Kidney tubule cell (primary cell): ENCODE measurements at regions not wholly inside any gene's neighbourhood (a gene's known extent, or its start where the extent isn't known, plus 50 kb on each side); places are given as distances from the start of the nearest gene placed in this dataset.
"Not testable (repeated sequence)": the region's sequence is repeated elsewhere in the genome, so short reads cannot be mapped to it uniquely, and the experiment has no call there.

Source experiments
- DNase-seq: peaks from one replicate; pipeline ENCODE4 v3.0.0-alpha.2; 2018; ENCODE audit warnings: low spot score

DNA sequence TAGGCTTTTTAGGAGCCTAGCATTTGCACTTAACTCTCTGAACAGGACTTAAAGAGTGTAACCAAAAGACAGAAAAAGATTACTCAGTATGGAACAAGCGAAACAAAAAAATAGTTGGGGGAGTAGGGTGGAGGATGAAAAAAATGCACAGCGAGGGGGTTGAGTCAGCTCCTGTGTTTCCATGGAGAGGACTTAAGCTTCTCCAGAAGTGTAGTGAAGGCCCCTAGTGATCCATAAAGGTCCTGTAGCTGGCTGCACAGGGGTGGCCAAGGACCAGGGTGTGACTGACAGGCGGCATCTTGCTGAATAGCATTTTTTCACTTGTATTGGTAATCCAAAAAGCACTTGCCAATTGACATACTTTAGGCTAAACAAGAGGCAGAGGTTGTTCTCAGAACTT is 533.9 kb downstream of the RFPL4B start:
- no peak for DNase-seq

DNA sequence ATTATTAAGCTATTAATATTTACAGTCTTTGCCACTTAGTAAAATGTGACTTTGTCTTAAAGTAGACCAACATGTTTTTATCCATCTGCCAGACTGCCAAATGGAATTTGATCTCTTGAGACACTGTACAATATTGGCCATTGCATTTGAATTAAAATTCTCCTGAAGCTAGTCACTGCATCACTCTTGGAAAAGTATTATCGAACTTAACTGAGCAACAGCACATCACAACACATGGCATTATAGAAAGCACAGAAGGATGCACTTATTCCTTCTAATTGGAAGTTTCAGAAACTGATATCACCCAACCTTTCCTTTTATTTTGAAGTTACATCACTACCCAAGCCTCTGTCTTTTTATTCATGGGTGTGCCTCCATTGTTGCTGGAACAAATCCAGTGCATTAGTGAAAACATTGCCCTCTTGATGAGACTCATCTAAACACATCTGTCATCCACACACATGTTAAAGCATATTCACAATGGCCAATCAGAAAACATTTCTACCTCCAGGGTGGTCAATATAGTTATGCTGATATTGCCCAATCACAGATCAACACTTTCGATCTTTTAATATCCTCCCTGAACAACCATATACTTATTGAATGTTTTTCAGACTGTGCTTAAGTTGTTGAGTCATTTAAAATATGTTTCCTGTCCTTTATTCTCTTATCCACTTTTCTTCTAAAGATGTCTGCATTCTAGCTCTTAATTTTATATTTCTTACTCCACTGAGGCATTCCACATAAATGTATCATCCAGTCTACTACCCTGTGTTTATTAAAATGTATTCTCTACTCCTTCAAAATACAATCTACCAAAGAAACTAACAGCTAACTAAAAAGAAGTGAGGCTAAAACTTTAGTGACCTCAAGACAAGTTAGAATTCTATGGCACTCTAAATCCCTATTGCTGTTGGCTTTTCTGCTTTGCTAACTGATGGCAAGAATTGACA is 535.0 kb downstream of the RFPL4B start:
- DNase-seq, result no peak

DNA sequence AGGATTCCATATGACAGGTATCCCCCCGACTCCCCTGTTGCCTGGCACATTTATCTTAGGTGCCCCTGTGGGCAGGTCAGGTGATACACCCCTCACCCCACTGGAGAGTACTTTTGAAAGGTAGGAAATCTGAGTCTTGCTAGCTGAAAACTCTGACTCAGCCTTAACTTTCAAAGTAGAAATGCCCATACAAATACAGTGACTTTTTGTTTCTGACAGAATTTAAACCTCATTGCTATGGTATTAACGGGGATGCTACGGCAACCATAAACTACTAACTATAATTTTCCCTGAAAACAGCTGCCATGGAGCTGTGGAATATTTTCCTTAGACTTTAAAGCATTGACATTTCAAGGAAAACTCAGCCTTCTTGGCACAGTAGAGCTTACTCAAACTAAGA is 536.0 kb downstream of the RFPL4B start:
- DNase-seq, result no peak

DNA sequence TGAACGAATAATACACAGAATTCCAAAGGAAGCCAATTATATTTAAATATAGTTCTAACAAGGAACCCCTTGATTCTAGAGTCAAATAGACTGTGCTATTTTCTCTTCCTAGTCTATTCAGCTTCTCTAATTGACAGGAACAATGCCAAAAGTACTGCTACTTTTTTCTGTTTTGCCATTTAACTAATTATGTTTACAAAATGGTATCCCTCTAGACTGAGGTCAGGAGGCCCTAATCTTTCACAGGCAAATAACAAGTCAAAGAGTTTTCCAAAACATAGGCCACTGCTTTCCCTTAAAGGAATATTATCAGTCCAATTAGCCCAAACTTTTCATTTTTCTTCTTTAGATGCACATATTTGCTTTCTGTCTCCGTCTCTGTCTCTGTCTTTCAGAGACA is 539.3 kb downstream of the RFPL4B start:
- DNase-seq, result no peak

DNA sequence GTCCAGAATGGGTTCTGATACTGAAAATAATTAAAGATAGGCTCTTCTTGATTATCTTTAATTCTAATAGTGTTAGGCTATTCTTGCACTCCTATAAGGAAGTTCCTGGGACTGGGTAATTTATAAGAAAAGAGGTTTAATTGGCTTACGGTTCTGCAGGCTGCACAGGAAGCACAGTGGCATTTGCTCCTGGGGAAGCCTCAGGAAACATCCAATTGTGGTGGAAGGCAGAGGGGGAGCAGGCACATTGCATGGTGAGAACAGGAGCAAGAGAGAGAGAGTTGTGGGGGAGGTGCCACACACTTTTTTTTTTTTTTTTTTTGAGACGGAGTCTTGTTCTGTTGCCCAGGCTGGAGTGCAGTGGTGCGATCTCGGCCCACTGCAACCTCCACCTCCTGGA is 540.3 kb downstream of the RFPL4B start:
- DNase-seq, result not testable (repeated sequence)

DNA sequence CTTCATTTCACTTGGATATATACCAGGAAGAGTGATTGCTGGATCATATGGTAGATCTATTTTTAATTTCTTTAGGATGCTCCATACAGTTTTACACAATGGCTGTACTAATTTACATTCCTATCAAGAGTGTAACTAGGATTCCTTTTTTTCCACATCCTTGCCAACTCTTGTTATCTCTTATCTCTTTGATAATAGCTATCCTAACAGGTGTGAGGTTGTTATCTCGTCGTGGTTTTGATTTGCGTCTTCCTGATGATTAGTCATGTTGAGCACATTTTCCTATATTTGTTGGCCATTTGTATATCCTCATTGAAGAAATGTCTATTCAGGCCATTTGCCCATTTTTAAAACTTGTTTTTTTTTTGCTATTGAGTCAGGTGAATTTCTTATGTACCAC is 552.4 kb downstream of the RFPL4B start:
- no peak for DNase-seq

DNA sequence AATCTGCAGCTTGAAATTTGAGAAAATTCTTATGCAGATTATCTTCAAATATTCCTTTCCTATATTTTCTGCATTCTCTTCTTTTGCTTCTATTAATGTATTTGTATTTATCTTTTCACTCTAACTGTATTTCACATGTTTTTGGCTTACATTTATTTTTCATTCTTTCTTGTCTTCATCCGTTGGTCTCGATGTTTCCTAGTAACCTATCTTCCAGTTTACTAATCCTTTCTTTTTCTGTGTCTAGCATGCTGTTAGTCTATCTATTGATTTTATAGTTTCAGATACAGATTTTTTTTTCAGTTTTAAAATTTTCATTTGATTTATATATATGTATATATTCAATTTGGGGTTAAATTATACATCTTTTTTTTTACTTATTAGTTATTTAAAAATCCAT is 556.2 kb downstream of the RFPL4B start:
- no peak for DNase-seq

DNA sequence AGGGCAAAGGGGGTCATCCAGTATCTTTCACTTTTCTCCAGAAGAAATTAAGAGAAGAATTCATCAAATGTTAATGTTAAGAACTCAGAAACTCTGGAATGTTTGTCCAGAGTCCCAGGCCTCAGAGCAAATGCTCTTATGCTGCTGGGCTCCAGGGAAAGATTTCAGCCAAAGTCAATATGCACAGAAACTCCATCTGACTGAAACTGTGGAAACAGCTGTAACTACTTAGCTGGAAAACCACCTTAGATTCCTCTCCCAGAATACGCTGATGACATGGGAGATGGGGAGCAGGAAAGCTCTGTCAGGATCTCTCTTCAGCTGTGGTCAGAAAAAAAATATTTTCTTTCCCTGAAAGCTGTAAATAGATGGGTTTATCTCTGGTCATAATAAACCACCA is 559.6 kb downstream of the RFPL4B start:
- no peak for DNase-seq

DNA sequence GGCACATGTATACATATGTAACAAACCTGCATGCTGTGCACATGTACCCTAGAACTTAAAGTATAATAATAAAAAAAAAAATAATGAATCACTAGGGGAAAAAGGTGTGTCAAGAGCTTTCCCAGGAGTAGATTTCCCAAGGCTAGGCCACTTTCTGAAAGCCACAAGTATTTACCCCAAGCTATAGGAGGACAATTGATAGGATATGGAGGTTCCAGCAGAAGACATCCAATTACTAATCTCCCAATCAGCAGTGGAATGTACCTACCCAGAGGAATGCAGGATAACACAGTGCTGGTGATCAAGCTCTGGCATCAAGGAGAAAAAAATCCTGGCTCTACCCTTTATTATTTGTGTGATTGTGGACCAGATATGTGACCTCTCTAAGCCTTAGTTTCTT is 562.7 kb downstream of the RFPL4B start:
- peak; percentile 47 for DNase-seq

- DNase-seq, result no peak
These were observed 563.1 kb downstream of the RFPL4B start for GRCh38 chr6:112910256-112910655.

- DNase-seq, result no peak
These were observed 564.8 kb downstream of the RFPL4B start for GRCh38 chr6:112911959-112912358.

DNA sequence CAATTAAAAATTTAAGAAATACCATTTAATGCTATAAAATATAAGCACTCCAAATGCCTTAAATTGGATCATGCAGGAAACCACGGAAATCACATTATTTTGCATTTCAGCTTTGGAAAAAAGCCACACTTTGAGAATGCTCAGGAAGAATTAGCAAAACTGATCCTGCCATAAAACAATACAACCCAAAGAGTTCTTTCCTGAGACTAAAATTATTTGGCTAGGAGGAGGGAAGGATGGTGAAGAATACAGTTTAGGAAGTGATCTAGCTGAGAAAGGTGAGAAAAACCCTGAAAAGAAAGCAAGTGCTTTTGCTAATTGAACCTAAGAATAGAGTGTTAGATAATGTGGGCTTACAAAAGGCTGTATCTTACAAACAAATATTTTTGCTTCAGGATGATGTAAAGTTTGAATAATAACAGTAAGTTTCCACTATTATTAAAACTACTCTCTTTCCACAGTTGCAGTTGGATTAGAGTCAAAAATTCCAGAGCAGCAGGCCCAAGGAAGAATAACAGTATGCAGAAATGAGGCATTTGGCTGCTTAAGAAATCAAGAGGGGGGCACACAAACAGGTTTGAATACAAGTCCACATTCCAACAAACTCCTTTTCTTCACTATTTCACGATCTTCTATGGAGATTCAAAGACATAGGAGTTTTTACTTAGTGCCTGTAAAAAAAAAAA is 565.4 kb downstream of the RFPL4B start:
- no peak for DNase-seq

DNA sequence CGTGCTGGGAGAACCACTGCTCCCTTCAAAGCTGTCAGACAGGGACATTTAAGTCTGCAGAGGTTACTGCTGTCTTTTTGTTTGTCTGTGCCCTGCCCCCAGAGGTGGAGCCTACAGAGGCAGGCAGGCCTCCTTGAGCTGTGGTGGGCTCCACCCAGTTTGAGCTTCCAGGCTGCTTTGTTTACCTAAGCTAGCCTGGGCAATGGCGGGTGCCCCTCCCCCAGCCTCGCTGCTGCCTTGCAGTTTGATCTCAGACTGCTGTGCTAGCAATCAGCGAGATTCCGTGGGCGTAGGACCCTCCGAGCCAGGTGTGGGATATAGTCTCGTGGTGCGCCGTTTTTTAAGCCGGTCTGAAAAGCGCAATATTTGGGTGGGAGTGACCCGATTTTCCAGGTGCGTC is 572.6 kb downstream of the RFPL4B start:
- DNase-seq, result not testable (repeated sequence)

DNA sequence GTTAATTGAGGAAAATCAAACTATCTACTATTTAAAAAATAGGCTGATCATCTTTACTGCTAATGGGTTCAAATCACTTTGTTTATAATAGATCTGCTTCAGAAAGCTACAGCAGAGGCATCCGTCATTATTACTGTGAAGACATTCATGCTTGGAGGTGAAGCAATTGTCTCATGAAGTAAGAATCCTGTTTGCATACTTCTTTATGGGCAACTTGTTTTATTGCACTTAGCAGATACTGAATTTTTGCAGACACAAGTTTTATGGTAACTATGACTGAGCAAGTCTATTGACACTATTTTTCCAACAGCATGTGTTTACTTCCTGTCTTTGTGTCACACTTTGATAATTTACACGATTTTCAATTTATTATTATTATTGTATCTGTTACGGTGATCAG is 573.9 kb downstream of the RFPL4B start:
- no peak for DNase-seq

GRCh38 chr6:112923940-112924587 is 576.9 kb downstream of the RFPL4B start:
- DNase-seq, result no peak

GRCh38 chr6:112925702-112926101 is 578.6 kb downstream of the RFPL4B start:
- no peak for DNase-seq

- no peak for DNase-seq
These were observed 580.7 kb downstream of the RFPL4B start for GRCh38 chr6:112927641-112928320.

DNA sequence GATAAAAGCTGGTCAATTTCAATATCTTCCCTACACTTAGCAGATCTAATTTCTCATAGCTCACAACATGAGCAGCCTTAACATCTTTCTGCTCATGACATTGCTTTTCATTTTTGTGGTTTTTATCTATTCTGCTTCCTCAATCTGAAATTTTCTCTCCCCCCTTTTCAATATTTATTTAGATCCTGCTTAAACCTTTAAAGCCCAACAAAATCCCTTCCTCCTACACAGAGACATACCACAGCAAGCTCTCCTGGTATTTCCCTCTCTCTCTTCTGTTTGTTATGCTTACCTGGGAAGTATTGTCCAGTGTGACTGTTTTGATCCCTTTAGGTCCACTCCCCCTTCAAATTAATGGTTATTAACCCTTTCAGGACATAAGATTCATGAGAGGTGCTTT is 582.5 kb downstream of the RFPL4B start:
- no peak for DNase-seq

GRCh38 chr6:112931832-112932231 is 584.7 kb downstream of the RFPL4B start:
- no peak for DNase-seq

GRCh38 chr6:112933947-112934346 is 586.8 kb downstream of the RFPL4B start:
- DNase-seq, result no peak

DNA sequence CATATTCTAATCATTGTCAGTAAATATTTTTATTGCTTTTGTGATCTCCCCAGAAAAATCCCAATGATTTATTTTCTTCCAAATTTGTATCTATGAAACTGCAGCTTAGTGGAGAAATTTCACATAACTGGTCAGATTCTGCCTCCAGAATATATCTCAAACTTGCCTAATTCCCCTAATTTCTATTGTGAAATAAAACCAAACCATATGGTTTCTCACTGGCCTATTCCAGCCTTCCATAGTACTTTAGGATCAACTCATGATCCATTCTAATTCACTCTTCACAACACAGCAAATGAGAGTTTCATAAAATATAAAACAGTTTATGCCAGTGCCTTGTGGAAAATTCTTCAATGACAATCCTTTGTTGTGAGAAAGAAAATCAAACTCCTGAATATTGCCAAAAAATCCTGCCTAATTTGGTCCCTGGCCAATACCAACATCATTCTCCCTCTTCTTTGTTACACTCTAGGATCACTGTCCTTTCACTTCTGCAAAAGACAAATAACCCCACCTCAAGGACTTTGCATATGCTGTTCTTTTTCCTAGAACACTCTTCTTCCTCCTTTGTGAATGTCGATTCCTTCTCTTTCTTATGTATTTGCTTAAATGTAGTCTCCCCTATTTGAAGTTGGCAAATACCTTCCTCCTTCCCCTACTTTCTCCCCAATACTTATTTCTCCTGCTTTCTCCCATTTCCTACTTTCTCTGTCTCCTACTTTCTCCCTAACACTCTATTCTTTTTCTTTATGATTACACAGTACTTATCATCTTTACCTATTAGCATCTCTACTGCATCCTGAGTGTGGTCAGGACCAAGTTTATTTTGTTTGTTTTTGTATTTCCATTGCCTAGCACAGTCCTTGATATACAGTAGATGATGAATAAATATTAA is 587.5 kb downstream of the RFPL4B start:
- no peak for DNase-seq
